ENCODE measurements at regions not wholly inside any gene's neighbourhood (a gene's known extent, or its start where the extent isn't known, plus 50 kb on each side); places are given as distances from the start of the nearest gene placed in this dataset.

DNA sequence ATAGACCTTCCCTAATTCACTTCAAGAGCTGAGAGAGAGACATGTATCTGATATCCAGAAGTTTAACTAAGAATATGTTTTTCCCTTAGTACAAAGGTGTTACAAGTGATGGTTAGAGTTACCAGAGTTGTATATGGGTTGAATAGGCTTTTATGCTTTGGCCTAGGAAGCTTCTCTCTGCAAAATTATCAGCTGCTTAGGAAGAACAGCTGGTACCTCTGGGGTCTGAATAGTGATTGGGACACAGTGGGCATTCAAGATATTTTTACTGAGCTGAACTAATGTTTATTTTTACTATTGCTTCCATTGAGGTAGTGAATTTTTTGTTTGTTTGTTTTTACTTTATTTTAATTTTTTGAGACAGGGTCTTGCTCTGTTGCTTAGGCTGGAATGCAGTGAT lies 67.6 kb upstream of the BASP1 start:
- peaks cover 3% of the 10 kb centered on the region for H3K9me2 ChIP-seq (ENCODE audit: insufficient read depth)
- DNase-seq (ENCODE audit: low spot score) (no peak), ATAC-seq (no peak)
- no peak overlapping the region for H3K27ac ChIP-seq (ENCODE audit: low read depth)
- no peaks in the 10 kb centered on the region; the same call in 1 of the 2 replicates for H3K27me3 ChIP-seq (ENCODE audit: insufficient read depth)
- H3K4me3 Mint-ChIP-seq, result no peak overlapping the region
- no peaks in the 10 kb centered on the region for H3K79me2 ChIP-seq (replicated peaks; ENCODE audit: insufficient read depth)
- peaks cover 34% of the 10 kb centered on the region for H3K4me1 ChIP-seq (ENCODE audit: insufficient read depth)
- no peak overlapping the region for H3K4me3 ChIP-seq
- peaks cover 5% of the 10 kb centered on the region for H3K27me3 Mint-ChIP-seq (ENCODE audit: insufficient read depth, low read depth, poor library complexity)
- H3K9me3 Mint-ChIP-seq, result no peaks in the 10 kb centered on the region
- H3F3A ChIP-seq (replicated peaks; ENCODE audit: low read depth), result no peaks in the 10 kb centered on the region
- no peak overlapping the region for H2AFZ ChIP-seq
- TF ChIP-seq CTCF (conservative IDR thresholded peaks at IDR 0.05; ENCODE audit: low read depth in 2 of 2) (no peak), ZNF462 (CRISPR knock-in tag; IDR thresholded peaks at IDR 0.05) (no peak), ZNF331 (CRISPR knock-in tag; IDR thresholded peaks at IDR 0.05; ENCODE audit: low read depth) (no peak), STAT1 (IDR thresholded peaks at IDR 0.05; ENCODE audit: unreplicated experiment) (no peak), CREB1 (CRISPR knock-in tag; IDR thresholded peaks at IDR 0.05; ENCODE audit: low read depth) (no peak), EZH2phosphoT487 (IDR thresholded peaks at IDR 0.05; ENCODE audit: unreplicated experiment) (no peak), EZH2 (IDR thresholded peaks at IDR 0.05; ENCODE audit: low read depth, unreplicated experiment) (no peak), POLR2AphosphoS5 (IDR thresholded peaks at IDR 0.05; ENCODE audit: low read depth) (no peak), NANOG (IDR thresholded peaks at IDR 0.05; ENCODE audit: borderline replicate concordance) (no peak)
- TF ChIP-seq, protein P1, sequence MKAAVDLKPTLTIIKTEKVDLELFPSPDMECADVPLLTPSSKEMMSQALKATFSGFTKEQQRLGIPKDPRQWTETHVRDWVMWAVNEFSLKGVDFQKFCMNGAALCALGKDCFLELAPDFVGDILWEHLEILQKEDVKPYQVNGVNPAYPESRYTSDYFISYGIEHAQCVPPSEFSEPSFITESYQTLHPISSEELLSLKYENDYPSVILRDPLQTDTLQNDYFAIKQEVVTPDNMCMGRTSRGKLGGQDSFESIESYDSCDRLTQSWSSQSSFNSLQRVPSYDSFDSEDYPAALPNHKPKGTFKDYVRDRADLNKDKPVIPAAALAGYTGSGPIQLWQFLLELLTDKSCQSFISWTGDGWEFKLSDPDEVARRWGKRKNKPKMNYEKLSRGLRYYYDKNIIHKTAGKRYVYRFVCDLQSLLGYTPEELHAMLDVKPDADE (IDR thresholded peaks at IDR 0.05), result no peak
- no peak overlapping the region for H3K27ac Mint-ChIP-seq
- no peaks in the 10 kb centered on the region for H4K20me1 ChIP-seq (replicated peaks; ENCODE audit: insufficient read depth)
- peaks cover 39% of the 10 kb centered on the region for H3K4me1 Mint-ChIP-seq
- no peaks in the 10 kb centered on the region for H3K36me3 ChIP-seq (ENCODE audit: insufficient read depth)
- H3K4me2 ChIP-seq, result no peak overlapping the region
- no peaks in the 10 kb centered on the region for H3K36me3 Mint-ChIP-seq (ENCODE audit: low read depth)
